Stimulated activated naive B cell treated with anti-CD40 and anti-IgM and Interleukin-4, amounts not matched to agents 10 μg/mL and 1 μg/mL and 100 μg/mL, for 72 hours (primary cell): ENCODE measurements at regions not wholly inside any gene's neighbourhood (a gene's known extent, or its start where the extent isn't known, plus 50 kb on each side); places are given as distances from the start of the nearest gene placed in this dataset.
A peak's percentile ranks its signal among the peaks of the same experiment; 100 is the strongest.

Experiments used
- ATAC-seq, 2 donors: fragments of 150-1000 bp; cut with Tn5 transposase; replicated peaks; 2 replicates each; pipeline ENCODE4 v1.10.0; 2021; ENCODE audit warnings: moderate library complexity in 1 of 2
- DNase-seq: peaks from one replicate; pipeline ENCODE4 v3.0.0; 2021
- H3K27ac Mint-ChIP-seq: one replicate; pipeline ENCODE4 v1.8.0; 2022; ENCODE audit warnings: mild to moderate bottlenecking, mixed read lengths
- H3K27me3 Mint-ChIP-seq, 2 donors: one replicate each; pipeline ENCODE4 v1.8.0; 2022; ENCODE audit warnings: mixed read lengths in 2 of 2
- H3K36me3 Mint-ChIP-seq, 2 donors: one replicate each; pipeline ENCODE4 v1.8.0; 2022; ENCODE audit warnings: mixed read lengths in 2 of 2, mild to moderate bottlenecking in 1 of 2
- H3K4me1 Mint-ChIP-seq, 2 donors: one replicate each; pipeline ENCODE4 v1.8.0; 2022; ENCODE audit warnings: mixed read lengths in 2 of 2, mild to moderate bottlenecking in 1 of 2
- H3K4me3 Mint-ChIP-seq, 2 donors: one replicate each; pipeline ENCODE4 v1.8.0; 2022; ENCODE audit warnings: mild to moderate bottlenecking in 2 of 2, mixed read lengths in 2 of 2, moderate library complexity in 1 of 2
- H3K9me3 Mint-ChIP-seq, 2 donors: one replicate each; pipeline ENCODE4 v1.8.0; 2022; ENCODE audit warnings: mixed read lengths in 2 of 2, mild to moderate bottlenecking in 1 of 2

- Mint-ChIP-seq H3K27ac (no peak overlapping the region), H3K36me3 (peaks cover under 1 to 2% of the 10 kb centered on the region in 2 donors), H3K4me3 (no peak overlapping the region)
Observed at GRCh38 chr2:234641086-234641485, 144.2 kb upstream of the ARL4C start.

GRCh38 chr2:234640657-234641056 lies 143.8 kb upstream of the ARL4C start:
- Mint-ChIP-seq H3K27me3 (peaks cover 15 to 19% of the 10 kb centered on the region in 2 donors), H3K9me3 (peaks cover 8 to 15% of the 10 kb centered on the region in 2 donors), H3K27ac (no peak overlapping the region), H3K4me1 (peaks cover 0 to 4% of the 10 kb centered on the region in 2 donors), H3K36me3 (peaks cover 2 to 4% of the 10 kb centered on the region in 2 donors), H3K4me3 (no peak overlapping the region)
- ATAC-seq (no peak), DNase-seq (no peak)

More at GRCh38 chr2:234641086-234641485, 144.2 kb upstream of the ARL4C start:
- Mint-ChIP-seq H3K9me3 (peaks cover 8 to 15% of the 10 kb centered on the region in 2 donors), H3K4me1 (peaks cover 0 to under 1% of the 10 kb centered on the region in 2 donors), H3K27me3 (peaks cover 15 to 19% of the 10 kb centered on the region in 2 donors)
- ATAC-seq (no peak), DNase-seq (no peak)

- Mint-ChIP-seq H3K27me3 (peaks cover 15 to 19% of the 10 kb centered on the region in 2 donors), H3K9me3 (peaks cover 8 to 14% of the 10 kb centered on the region in 2 donors), H3K27ac (no peak overlapping the region), H3K36me3 (peaks cover 2 to 4% of the 10 kb centered on the region in 2 donors), H3K4me3 (no peak overlapping the region), H3K4me1 (peaks cover 0 to 4% of the 10 kb centered on the region in 2 donors)
- DNase-seq (no peak), ATAC-seq (no peak)
Observed at GRCh38 chr2:234638966-234639365, 142.1 kb upstream of the ARL4C start.

- ATAC-seq (no peak), DNase-seq (no peak)
- Mint-ChIP-seq H3K27ac (no peak overlapping the region), H3K4me3 (no peak overlapping the region), H3K36me3 (peaks cover 2 to 4% of the 10 kb centered on the region in 2 donors), H3K9me3 (peaks cover 0 to 5% of the 10 kb centered on the region in 2 donors), H3K4me1 (peaks cover 0 to 4% of the 10 kb centered on the region in 2 donors), H3K27me3 (peaks cover 4 to 15% of the 10 kb centered on the region in 2 donors)
Observed at GRCh38 chr2:234635284-234635683, 138.4 kb upstream of the ARL4C start.

- H3K4me3 Mint-ChIP-seq = no peak overlapping the region
- peaks cover 4 to 11% of the 10 kb centered on the region in 2 donors for H3K27me3 Mint-ChIP-seq
- H3K27ac Mint-ChIP-seq = no peak overlapping the region
- no peak for ATAC-seq
- DNase-seq = no peak
- peaks cover 2 to 4% of the 10 kb centered on the region in 2 donors for H3K36me3 Mint-ChIP-seq
- peaks cover 0 to 4% of the 10 kb centered on the region in 2 donors for H3K4me1 Mint-ChIP-seq
- H3K9me3 Mint-ChIP-seq = peaks cover 0 to 5% of the 10 kb centered on the region in 2 donors
Observed at GRCh38 chr2:234633581-234634230, 136.8 kb upstream of the ARL4C start.

- DNase-seq (no peak), ATAC-seq (no peak)
- Mint-ChIP-seq H3K4me3 (no peak overlapping the region), H3K4me1 (peaks cover 0 to 4% of the 10 kb centered on the region in 2 donors), H3K9me3 (peaks cover 0 to 5% of the 10 kb centered on the region in 2 donors), H3K36me3 (peaks cover 2 to 4% of the 10 kb centered on the region in 2 donors), H3K27ac (no peak overlapping the region), H3K27me3 (peaks cover 4 to 11% of the 10 kb centered on the region in 2 donors)
Observed at GRCh38 chr2:234632527-234633391, 135.9 kb upstream of the ARL4C start.

GRCh38 chr2:234631646-234632514 lies 135.0 kb upstream of the ARL4C start:
- Mint-ChIP-seq H3K36me3 (peaks cover 0 to 4% of the 10 kb centered on the region in 2 donors), H3K27ac (no peak overlapping the region), H3K9me3 (peaks cover 0 to 2% of the 10 kb centered on the region in 2 donors), H3K4me1 (peaks cover 1 to 4% of the 10 kb centered on the region in 2 donors), H3K4me3 (no peak overlapping the region), H3K27me3 (peaks cover 4 to 11% of the 10 kb centered on the region in 2 donors)
- ATAC-seq (no peak), DNase-seq (no peak)

GRCh38 chr2:234630801-234631261 lies 133.9 kb upstream of the ARL4C start:
- Mint-ChIP-seq H3K4me1 (peaks cover 5 to 7% of the 10 kb centered on the region in 2 donors), H3K4me3 (no peak overlapping the region), H3K27me3 (peaks cover 4 to 11% of the 10 kb centered on the region in 2 donors), H3K36me3 (peaks cover 0 to under 1% of the 10 kb centered on the region in 2 donors), H3K9me3 (no peaks in the 10 kb centered on the region), H3K27ac (no peak overlapping the region)
- DNase-seq (no peak), ATAC-seq (no peak)

GRCh38 chr2:234629596-234629995 lies 132.7 kb upstream of the ARL4C start:
- Mint-ChIP-seq H3K4me3 (no peak overlapping the region), H3K27me3 (peaks cover 4 to 11% of the 10 kb centered on the region in 2 donors), H3K27ac (no peak overlapping the region), H3K4me1 (peaks cover 4 to 8% of the 10 kb centered on the region in 2 donors), H3K9me3 (no peaks in the 10 kb centered on the region), H3K36me3 (no peaks in the 10 kb centered on the region)
- no peak for DNase-seq
- no peak for ATAC-seq

GRCh38 chr2:234628953-234629352 lies 132.1 kb upstream of the ARL4C start:
- ATAC-seq (no peak), DNase-seq (no peak)
- Mint-ChIP-seq H3K27ac (no peak overlapping the region), H3K36me3 (no peaks in the 10 kb centered on the region), H3K27me3 (peaks cover 4 to 11% of the 10 kb centered on the region in 2 donors), H3K9me3 (peaks cover 0 to 3% of the 10 kb centered on the region in 2 donors), H3K4me3 (no peak overlapping the region), H3K4me1 (peaks cover 7 to 15% of the 10 kb centered on the region in 2 donors)

GRCh38 chr2:234627308-234627707 lies 130.4 kb upstream of the ARL4C start:
- no peak overlapping the region for H3K27ac Mint-ChIP-seq
- ATAC-seq = no peak
- H3K4me1 Mint-ChIP-seq = peaks cover 12 to 20% of the 10 kb centered on the region in 2 donors
- peaks cover 4 to 9% of the 10 kb centered on the region in 2 donors for H3K27me3 Mint-ChIP-seq
- no peak for DNase-seq
- H3K9me3 Mint-ChIP-seq = peaks cover 0 to 4% of the 10 kb centered on the region in 2 donors
- no peaks in the 10 kb centered on the region for H3K36me3 Mint-ChIP-seq
- H3K4me3 Mint-ChIP-seq = no peak overlapping the region

GRCh38 chr2:234626566-234627130 lies 129.8 kb upstream of the ARL4C start:
- Mint-ChIP-seq H3K27me3 (peaks cover 3 to 4% of the 10 kb centered on the region in 2 donors), H3K4me3 (no peak overlapping the region), H3K4me1 (peaks cover 12 to 20% of the 10 kb centered on the region in 2 donors), H3K36me3 (no peaks in the 10 kb centered on the region), H3K9me3 (peaks cover 0 to 4% of the 10 kb centered on the region in 2 donors), H3K27ac (no peak overlapping the region)
- peak in 1 of 2 donors; percentile 21 for ATAC-seq
- DNase-seq = no peak

GRCh38 chr2:234625626-234626250 lies 128.9 kb upstream of the ARL4C start:
- peaks cover 12 to 20% of the 10 kb centered on the region in 2 donors for H3K4me1 Mint-ChIP-seq
- H3K27ac Mint-ChIP-seq = no peak overlapping the region
- H3K27me3 Mint-ChIP-seq = peaks cover 0 to 4% of the 10 kb centered on the region in 2 donors
- no peaks in the 10 kb centered on the region for H3K36me3 Mint-ChIP-seq
- ATAC-seq = no peak
- DNase-seq = no peak
- no peak overlapping the region for H3K4me3 Mint-ChIP-seq
- H3K9me3 Mint-ChIP-seq = peaks cover 0 to 4% of the 10 kb centered on the region in 2 donors
